H1 (cell line): ENCODE measurements at regions not wholly inside any gene's neighbourhood (a gene's known extent, or its start where the extent isn't known, plus 50 kb on each side); places are given as distances from the start of the nearest gene placed in this dataset.

Source experiments
- BACH1 ChIP-seq: IDR thresholded peaks from 2 replicates; pipeline ENCODE4 v1.6.1; 2012; ENCODE audit warnings: low read length, improper control_type of control experiment
- FOSL1 ChIP-seq: IDR thresholded peaks from 2 replicates; pipeline ENCODE4 v1.6.1; 2011; ENCODE audit warnings: mild to moderate bottlenecking, low read depth, low read length, moderate library complexity; ENCODE audit not compliant: insufficient read depth
- KDM5A ChIP-seq: fragments of 200-600 bp; IDR thresholded peaks from 2 replicates; pipeline ENCODE4 v1.7.1; 2012; ENCODE audit warnings: mild to moderate bottlenecking, low read length, inconsistent platforms, mixed read lengths
- SP1 ChIP-seq: IDR thresholded peaks from 2 replicates; pipeline ENCODE4 v1.6.1; 2011; ENCODE audit warnings: low read depth, low read length

GRCh38 chr11:70601861-70602538 lies 203.7 kb downstream of the CTTN start (continued):
- TF ChIP-seq KDM5A (no peak), FOSL1 (no peak), BACH1 (no peak), SP1 (no peak)
